A549 (cell line): ENCODE measurements at regions not wholly inside any gene's neighbourhood (a gene's known extent, or its start where the extent isn't known, plus 50 kb on each side); places are given as distances from the start of the nearest gene placed in this dataset.

Experiments used
- ATAC-seq, 2 experiments: fragments of 200-7000 bp in 1 of 2; fragments of >200 bp in 1 of 2; cut with Nextera tagmentation in 1 of 2; cut with Tn5 transposase in 1 of 2; 3 replicates each; pipeline versions ENCODE4 v1.8.0 to v1.9.1; 2018 to 2020; ENCODE audit warnings: mild to moderate bottlenecking in 1 of 2, moderate library complexity in 1 of 2
- CTCF ChIA-PET: fragments of 300-600 bp; sonication (Branson Sonifier 250); formaldehyde crosslinking; extraction: SDS; loops from one replicate; lab custom pipeline; 2021; ENCODE audit warnings: antibody characterized with exemption, inconsistent platforms; lab: Yijun Ruan, JAX
- POLR2A ChIA-PET: fragments of 350-600 bp; formaldehyde crosslinking; extraction: SDS; loops from one replicate; lab custom pipeline; 2021; ENCODE audit warnings: antibody characterized with exemption, inconsistent platforms; lab: Yijun Ruan, JAX
- DNase-seq, 2 experiments: peaks; one replicate each; pipeline versions ENCODE4 v3.0.0 to v3.0.0-alpha.2; 2011 to 2016; ENCODE audit warnings: low read depth in 1 of 2, low spot score in 1 of 2
- FAIRE-seq: peaks from 2 replicates; lab custom pipeline; 2011; peaks lifted over from hg19 to GRCh38; lab: Jason Lieb, UNC
- H3K27ac ChIP-seq, 2 experiments: fragments of >200 bp; sonication (Bioruptor Twin); formaldehyde crosslinking; 3 replicates each; pipeline ENCODE4 v1.5.1; 2016 to 2017
- H3K4me1 ChIP-seq: fragments of >200 bp; sonication (Bioruptor Twin); formaldehyde crosslinking; 3 replicates; pipeline ENCODE4 v1.6.1; 2016
- H3K4me2 ChIP-seq: fragments of >200 bp; sonication (Bioruptor Twin); formaldehyde crosslinking; 3 replicates; pipeline ENCODE4 v1.6.1; 2016
- H3K4me3 ChIP-seq: fragments of >200 bp; sonication (Bioruptor Twin); formaldehyde crosslinking; 3 replicates; pipeline ENCODE4 v1.5.1; 2016
- H3K9me3 ChIP-seq: fragments of >200 bp; sonication (Bioruptor Twin); formaldehyde crosslinking; 3 replicates; pipeline ENCODE4 v1.6.1; 2016
- CBX2 ChIP-seq: fragments of 200-600 bp; sonication (generic); IDR thresholded peaks from 2 replicates; pipeline ENCODE4 v1.6.1; 2016; ENCODE audit warnings: low read depth, mild to moderate bottlenecking, borderline replicate concordance
- CHD4 ChIP-seq: fragments of 200-600 bp; sonication (generic); IDR thresholded peaks from 2 replicates; pipeline ENCODE4 v1.6.1; 2016; ENCODE audit warnings: antibody characterized with exemption, mild to moderate bottlenecking, borderline replicate concordance
- EP300 ChIP-seq, 2 experiments: fragments of >200 bp; sonication (Bioruptor Twin); formaldehyde crosslinking; IDR thresholded peaks; 2 replicates in 1 of 2; 3 replicates in 1 of 2; pipeline ENCODE4 v1.6.1; 2016 to 2017
- FOSB ChIP-seq: fragments of 250-450 bp; sonication (Bioruptor Pico); IDR thresholded peaks from 2 replicates; pipeline ENCODE4 v1.5.0; 2020; ENCODE audit warnings: mild to moderate bottlenecking, moderate library complexity
- FOXS1 ChIP-seq: fragments of 250-450 bp; sonication (Bioruptor Pico); IDR thresholded peaks from 2 replicates; pipeline ENCODE4 v1.5.0; 2020; ENCODE audit warnings: mild to moderate bottlenecking, moderate library complexity
- GATA3 ChIP-seq: IDR thresholded peaks from 2 replicates; pipeline ENCODE4 v1.6.1; 2012; ENCODE audit warnings: borderline replicate concordance
- HOXA7 ChIP-seq: fragments of 250-450 bp; sonication (Bioruptor Pico); IDR thresholded peaks from 2 replicates; pipeline ENCODE4 v1.5.0; 2020; ENCODE audit warnings: mild to moderate bottlenecking, moderate library complexity
- HOXB13 ChIP-seq: fragments of 250-450 bp; sonication (Bioruptor Pico); IDR thresholded peaks from 2 replicates; pipeline ENCODE4 v1.5.0; 2020; ENCODE audit warnings: low read depth, mild to moderate bottlenecking, moderate library complexity
- JUNB ChIP-seq: fragments of >200 bp; sonication (Bioruptor Twin); formaldehyde crosslinking; IDR thresholded peaks from 2 replicates; pipeline ENCODE4 v1.6.1; 2016
- KDM1A ChIP-seq: fragments of 200-600 bp; sonication (generic); IDR thresholded peaks from 2 replicates; pipeline ENCODE4 v1.6.1; 2016; ENCODE audit warnings: low read depth, mild to moderate bottlenecking
- MAFK ChIP-seq: fragments of 450-650 bp; IDR thresholded peaks from 2 replicates; pipeline ENCODE4 v1.6.1; 2014; ENCODE audit not compliant: partially characterized antibody
- MAZ ChIP-seq: fragments of 150-350 bp; IDR thresholded peaks from 2 replicates; pipeline ENCODE4 v1.6.1; 2014; ENCODE audit warnings: antibody characterized with exemption, low read depth, low read length, borderline replicate concordance
- NFE2L2 ChIP-seq: fragments of 150-350 bp; conservative IDR thresholded peaks from 2 replicates; pipeline ENCODE4 v1.6.1; 2014; ENCODE audit warnings: low read length
- NPAS2 ChIP-seq: fragments of 250-450 bp; sonication (Bioruptor Pico); IDR thresholded peaks from 2 replicates; pipeline ENCODE4 v1.8.0; 2022; ENCODE audit warnings: mild to moderate bottlenecking, moderate library complexity, borderline replicate concordance
- POLR2A ChIP-seq: IDR thresholded peaks from 2 replicates; pipeline ENCODE4 v1.6.1; 2012; ENCODE audit warnings: mild to moderate bottlenecking, low read length
- POLR2AphosphoS2 ChIP-seq: conservative IDR thresholded peaks from 2 replicates; pipeline ENCODE4 v1.6.1; 2012; ENCODE audit warnings: low read length, improper control_type of control experiment, inconsistent platforms
- RAD21 ChIP-seq, 2 experiments: fragments of >200 bp in 1 of 2; sonication (Bioruptor Twin) in 1 of 2; formaldehyde crosslinking in 1 of 2; IDR thresholded peaks in 1 of 2; conservative IDR thresholded peaks in 1 of 2; 2 replicates in 1 of 2; 3 replicates in 1 of 2; pipeline ENCODE4 v1.6.1; 2012 to 2018; ENCODE audit warnings: inconsistent platforms in 1 of 2
- RARB ChIP-seq: fragments of 250-450 bp; sonication (Bioruptor Pico); IDR thresholded peaks from 2 replicates; pipeline ENCODE4 v1.8.0; 2021; ENCODE audit warnings: mild to moderate bottlenecking, moderate library complexity
- SREBF2 ChIP-seq: fragments of 450-650 bp; IDR thresholded peaks from 2 replicates; pipeline ENCODE4 v1.6.1; 2014; ENCODE audit warnings: mild to moderate bottlenecking, moderate library complexity
- TFCP2L1 ChIP-seq: fragments of 250-450 bp; sonication (Bioruptor Pico); IDR thresholded peaks from 2 replicates; pipeline ENCODE4 v1.5.0; 2021; ENCODE audit warnings: mild to moderate bottlenecking
- ZFP36 ChIP-seq: fragments of 450-650 bp; IDR thresholded peaks from 2 replicates; pipeline ENCODE4 v1.6.1; 2014; ENCODE audit warnings: borderline replicate concordance; ENCODE audit not compliant: partially characterized antibody
- ZNF302 ChIP-seq: fragments of 250-450 bp; sonication (Bioruptor Pico); IDR thresholded peaks from 2 replicates; pipeline ENCODE4 v1.9.0; 2021; ENCODE audit warnings: inconsistent platforms, mild to moderate bottlenecking, moderate library complexity
- ZSCAN20 ChIP-seq: fragments of 250-450 bp; sonication (Bioruptor Pico); IDR thresholded peaks from 2 replicates; pipeline ENCODE4 v1.8.0; 2022; ENCODE audit warnings: mild to moderate bottlenecking, moderate library complexity
- WGBS: methylation state at CpG from one replicate; pipeline ENCODE4 v1.1.6; 2017; ENCODE audit errors: missing lambda C conversion rate; 5-methylcytosine and 5-hydroxymethylcytosine counted together
- TF ChIP-seq, protein P1 (sequence below): IDR thresholded peaks from 2 replicates; pipeline ENCODE4 v1.6.1; 2012
- TF ChIP-seq, protein P2 (sequence below): fragments of >200 bp; sonication (Bioruptor Twin); formaldehyde crosslinking; IDR thresholded peaks from 3 replicates; pipeline ENCODE4 v1.6.1; 2016
- TF ChIP-seq, protein P3 (sequence below): IDR thresholded peaks from 2 replicates; pipeline ENCODE4 v1.6.1; 2012; ENCODE audit warnings: low read depth, borderline replicate concordance
- TF ChIP-seq, protein P4 (sequence below): IDR thresholded peaks from 2 replicates; pipeline ENCODE4 v1.6.1; 2012
- TF ChIP-seq, protein P5 (sequence below): fragments of 250-450 bp; sonication (Bioruptor Pico); IDR thresholded peaks from 2 replicates; pipeline ENCODE4 v1.5.0; 2020; ENCODE audit warnings: low read depth, mild to moderate bottlenecking, moderate library complexity
- TF ChIP-seq, protein P6 (sequence below): fragments of >200 bp; sonication (Bioruptor Twin); formaldehyde crosslinking; IDR thresholded peaks from 2 replicates; pipeline ENCODE4 v1.6.1; 2016

DNA sequence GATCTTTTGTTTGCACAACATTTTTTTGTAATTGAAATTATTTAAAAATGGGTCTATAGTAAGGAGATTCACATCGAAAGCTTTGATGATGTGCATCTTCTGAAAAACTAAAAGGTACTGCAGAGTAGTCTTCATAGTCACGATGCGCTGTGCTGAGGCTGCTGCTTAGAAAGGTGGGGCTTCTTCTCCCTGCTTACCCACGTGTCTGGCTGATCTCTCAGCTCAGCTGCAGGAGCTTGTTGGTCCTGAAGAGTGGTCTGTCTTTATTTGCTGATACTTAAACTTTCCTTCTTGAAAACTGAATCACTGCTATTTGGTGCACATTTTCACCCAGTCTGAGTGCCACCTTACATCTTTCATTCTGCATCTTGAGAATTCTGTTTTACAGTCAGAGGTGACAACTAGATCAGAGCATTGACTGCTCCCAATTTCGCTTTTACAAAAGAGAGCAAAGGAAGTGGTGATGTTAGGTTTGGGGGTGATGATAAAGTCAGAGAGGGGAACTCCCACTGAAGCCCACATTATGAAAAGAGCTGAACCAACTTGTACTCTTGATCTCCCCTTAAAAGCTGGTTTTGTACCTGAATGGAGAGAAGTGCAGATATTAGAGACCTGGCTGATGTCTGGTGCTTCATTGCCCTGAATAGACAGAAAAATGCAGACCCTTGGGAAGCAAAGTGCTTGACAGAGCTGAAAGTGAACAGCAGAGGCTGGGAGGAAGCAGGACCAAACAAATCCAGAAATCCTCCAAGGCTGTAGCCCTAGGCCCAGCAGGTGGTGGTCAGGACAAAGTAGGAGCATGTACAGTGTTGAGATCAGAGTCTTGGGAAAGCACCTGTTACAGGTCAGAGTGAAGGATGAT is 984.5 kb downstream of the TSN start:
- CTCF ChIA-PET = no interaction called here
- ATAC-seq = no peak
- Histone ChIP-seq H3K4me1 (no peaks in the 10 kb centered on the region), H3K27ac (no peak overlapping the region), H3K4me3 (no peak overlapping the region), H3K9me3 (no peaks in the 10 kb centered on the region), H3K4me2 (no peak overlapping the region)
- no peak for FAIRE-seq
- no peak for DNase-seq
- 3% methylated on average over 5 of the region's 5 CpGs for WGBS
- TF ChIP-seq HOXA7 (CRISPR knock-in tag) (no peak), CHD4 (no peak), ZFP36 (no peak)
- POLR2A ChIA-PET = no interaction called here

DNA sequence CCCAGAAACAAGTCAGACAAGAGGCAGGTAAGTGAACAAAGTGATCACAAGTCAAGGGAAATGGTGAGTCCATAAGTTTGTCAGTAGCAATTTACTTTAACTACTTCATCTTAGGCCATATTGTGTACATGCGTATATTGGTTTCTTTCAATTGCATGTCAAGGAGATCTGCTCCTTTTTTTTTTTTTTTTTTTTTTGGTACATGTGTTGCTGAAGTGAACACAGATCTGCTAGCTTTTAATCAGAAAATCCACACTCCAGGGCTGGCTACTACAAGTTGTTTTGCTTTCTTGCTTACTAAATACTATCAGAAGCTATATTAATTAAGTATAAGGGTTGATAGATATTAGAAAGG is 985.1 kb downstream of the TSN start:
- 0% methylated on average over 1 of the region's 1 CpG for WGBS
- no peak for ATAC-seq

DNA sequence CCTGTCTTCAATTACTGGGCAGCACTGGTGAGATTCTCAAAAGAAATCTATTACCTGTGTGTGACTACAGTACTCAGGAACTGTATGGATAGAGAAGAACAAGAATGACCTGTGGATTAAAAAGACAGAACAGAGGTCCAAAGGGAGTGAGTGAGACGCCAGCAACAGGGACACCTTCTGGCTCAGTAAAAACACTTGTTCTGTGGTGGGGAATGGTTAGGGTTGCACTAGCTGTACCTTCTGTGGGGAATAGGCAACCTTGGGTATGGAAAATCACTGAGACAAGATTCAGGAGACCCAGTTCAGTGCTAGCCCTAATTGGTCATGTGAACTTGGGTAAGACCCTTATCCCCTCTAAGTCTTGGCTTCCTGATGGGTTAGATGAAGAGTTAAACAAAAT is 986.0 kb downstream of the TSN start:
- ATAC-seq (no peak), DNase-seq (no peak)
- no peaks in the 10 kb centered on the region for H3K4me1 ChIP-seq
- WGBS = 0% methylated on average over 1 of the region's 1 CpG
- CTCF ChIA-PET = no interaction called here
- TF ChIP-seq FOSB (CRISPR knock-in tag) (no peak), HOXA7 (CRISPR knock-in tag) (no peak), HOXB13 (no peak), GATA3 (no peak), ZSCAN20 (CRISPR knock-in tag) (no peak), RARB (CRISPR knock-in tag) (no peak), KDM1A (no peak), EP300 (IDR thresholded peaks at IDR 0.05) (no peak), NFE2L2 (no peak), POLR2A (no peak), NPAS2 (CRISPR knock-in tag) (no peak), MAZ (no peak), FOXS1 (CRISPR knock-in tag) (no peak)
- TF ChIP-seq, protein P1, sequence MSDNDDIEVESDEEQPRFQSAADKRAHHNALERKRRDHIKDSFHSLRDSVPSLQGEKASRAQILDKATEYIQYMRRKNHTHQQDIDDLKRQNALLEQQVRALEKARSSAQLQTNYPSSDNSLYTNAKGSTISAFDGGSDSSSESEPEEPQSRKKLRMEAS = no peak
- TF ChIP-seq, protein P2, sequence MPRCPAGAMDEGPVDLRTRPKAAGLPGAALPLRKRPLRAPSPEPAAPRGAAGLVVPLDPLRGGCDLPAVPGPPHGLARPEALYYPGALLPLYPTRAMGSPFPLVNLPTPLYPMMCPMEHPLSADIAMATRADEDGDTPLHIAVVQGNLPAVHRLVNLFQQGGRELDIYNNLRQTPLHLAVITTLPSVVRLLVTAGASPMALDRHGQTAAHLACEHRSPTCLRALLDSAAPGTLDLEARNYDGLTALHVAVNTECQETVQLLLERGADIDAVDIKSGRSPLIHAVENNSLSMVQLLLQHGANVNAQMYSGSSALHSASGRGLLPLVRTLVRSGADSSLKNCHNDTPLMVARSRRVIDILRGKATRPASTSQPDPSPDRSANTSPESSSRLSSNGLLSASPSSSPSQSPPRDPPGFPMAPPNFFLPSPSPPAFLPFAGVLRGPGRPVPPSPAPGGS = no peak
- TF ChIP-seq, all 56 proteins: peak for 0
- H3K9me3 ChIP-seq = no peaks in the 10 kb centered on the region
- no peak overlapping the region for H3K4me2 ChIP-seq
- H3K4me3 ChIP-seq = no peak overlapping the region
- no peak for FAIRE-seq
- POLR2A ChIA-PET = no interaction called here
- H3K27ac ChIP-seq = no peak overlapping the region

More for the DNA sequence above, 985.1 kb downstream of the TSN start:
- no peak for FAIRE-seq
- Histone ChIP-seq H3K9me3 (no peaks in the 10 kb centered on the region), H3K4me1 (no peaks in the 10 kb centered on the region), H3K4me2 (no peak overlapping the region), H3K4me3 (no peak overlapping the region), H3K27ac (no peak overlapping the region)
- TF ChIP-seq CBX2 (no peak), MAFK (no peak), ZNF302 (no peak), RAD21 (conservative IDR thresholded peaks at IDR 0.05 in 1 of 2, IDR thresholded peaks at IDR 0.05 in 1 of 2) (no peak), TFCP2L1 (CRISPR knock-in tag) (no peak), SREBF2 (no peak), JUNB (no peak), NPAS2 (CRISPR knock-in tag) (no peak), NFE2L2 (no peak), FOXS1 (CRISPR knock-in tag) (no peak), POLR2AphosphoS2 (no peak), ZFP36 (no peak), ZSCAN20 (CRISPR knock-in tag) (no peak), RARB (CRISPR knock-in tag) (no peak)
- TF ChIP-seq, protein P3, sequence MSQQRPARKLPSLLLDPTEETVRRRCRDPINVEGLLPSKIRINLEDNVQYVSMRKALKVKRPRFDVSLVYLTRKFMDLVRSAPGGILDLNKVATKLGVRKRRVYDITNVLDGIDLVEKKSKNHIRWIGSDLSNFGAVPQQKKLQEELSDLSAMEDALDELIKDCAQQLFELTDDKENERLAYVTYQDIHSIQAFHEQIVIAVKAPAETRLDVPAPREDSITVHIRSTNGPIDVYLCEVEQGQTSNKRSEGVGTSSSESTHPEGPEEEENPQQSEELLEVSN = no peak
- TF ChIP-seq, protein P4, sequence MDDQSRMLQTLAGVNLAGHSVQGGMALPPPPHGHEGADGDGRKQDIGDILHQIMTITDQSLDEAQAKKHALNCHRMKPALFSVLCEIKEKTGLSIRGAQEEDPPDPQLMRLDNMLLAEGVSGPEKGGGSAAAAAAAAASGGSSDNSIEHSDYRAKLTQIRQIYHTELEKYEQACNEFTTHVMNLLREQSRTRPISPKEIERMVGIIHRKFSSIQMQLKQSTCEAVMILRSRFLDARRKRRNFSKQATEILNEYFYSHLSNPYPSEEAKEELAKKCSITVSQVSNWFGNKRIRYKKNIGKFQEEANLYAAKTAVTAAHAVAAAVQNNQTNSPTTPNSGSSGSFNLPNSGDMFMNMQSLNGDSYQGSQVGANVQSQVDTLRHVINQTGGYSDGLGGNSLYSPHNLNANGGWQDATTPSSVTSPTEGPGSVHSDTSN = no peak
- TF ChIP-seq, protein P5, sequence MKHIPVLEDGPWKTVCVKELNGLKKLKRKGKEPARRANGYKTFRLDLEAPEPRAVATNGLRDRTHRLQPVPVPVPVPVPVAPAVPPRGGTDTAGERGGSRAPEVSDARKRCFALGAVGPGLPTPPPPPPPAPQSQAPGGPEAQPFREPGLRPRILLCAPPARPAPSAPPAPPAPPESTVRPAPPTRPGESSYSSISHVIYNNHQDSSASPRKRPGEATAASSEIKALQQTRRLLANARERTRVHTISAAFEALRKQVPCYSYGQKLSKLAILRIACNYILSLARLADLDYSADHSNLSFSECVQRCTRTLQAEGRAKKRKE = no peak
- TF ChIP-seq, protein P2 = no peak
- TF ChIP-seq, protein P6, sequence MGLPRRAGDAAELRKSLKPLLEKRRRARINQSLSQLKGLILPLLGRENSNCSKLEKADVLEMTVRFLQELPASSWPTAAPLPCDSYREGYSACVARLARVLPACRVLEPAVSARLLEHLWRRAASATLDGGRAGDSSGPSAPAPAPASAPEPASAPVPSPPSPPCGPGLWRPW = no peak
- CTCF ChIA-PET = no interaction called here
- DNase-seq = no peak
- POLR2A ChIA-PET = no interaction called here
